HG03280 (cell line): ENCODE measurements at regions not wholly inside any gene's neighbourhood (a gene's known extent, or its start where the extent isn't known, plus 50 kb on each side); places are given as distances from the start of the nearest gene placed in this dataset.

Experiments used
- ATAC-seq: cut with Tn5 transposase; IDR thresholded peaks from one replicate; pipeline ENCODE4 v1.9.1; 2021; ENCODE audit warnings: mild to moderate bottlenecking, moderate library complexity; ENCODE audit not compliant: unreplicated experiment

- no peak for ATAC-seq
Measured at GRCh38 chr12:89117448-89118034, 234.8 kb downstream of the DUSP6 start.

- no peak for ATAC-seq
Measured at GRCh38 chr12:89111964-89112363, 240.3 kb downstream of the DUSP6 start.

- ATAC-seq: no peak
Measured at GRCh38 chr12:89108265-89108664, 244.0 kb downstream of the DUSP6 start.

GRCh38 chr12:89106950-89107349 is 245.4 kb downstream of the DUSP6 start:
- no peak for ATAC-seq

GRCh38 chr12:89105243-89105642 is 247.1 kb downstream of the DUSP6 start:
- ATAC-seq: no peak

GRCh38 chr12:89103831-89104230 is 248.5 kb downstream of the DUSP6 start:
- ATAC-seq: no peak

GRCh38 chr12:89101440-89101839 is 250.9 kb downstream of the DUSP6 start:
- ATAC-seq: no peak

GRCh38 chr12:89098441-89099112 is 253.7 kb downstream of the DUSP6 start:
- no peak for ATAC-seq

GRCh38 chr12:89092297-89092696 is 260.0 kb downstream of the DUSP6 start:
- no peak for ATAC-seq

- no peak for ATAC-seq
Measured at GRCh38 chr12:89091293-89091841, 260.9 kb downstream of the DUSP6 start.

- ATAC-seq: no peak
Measured at GRCh38 chr12:89089264-89089663, 263.0 kb downstream of the DUSP6 start.

- no peak for ATAC-seq
Measured at GRCh38 chr12:89087876-89088275, 264.4 kb downstream of the DUSP6 start.

GRCh38 chr12:89087149-89087825 is 265.0 kb downstream of the DUSP6 start:
- no peak for ATAC-seq

GRCh38 chr12:89085421-89085820 is 266.9 kb downstream of the DUSP6 start:
- ATAC-seq: no peak

- ATAC-seq: no peak
Measured at GRCh38 chr12:89084751-89085150, 267.6 kb downstream of the DUSP6 start.

GRCh38 chr12:89083491-89083890 is 268.8 kb downstream of the DUSP6 start:
- ATAC-seq: no peak

- ATAC-seq: no peak
Measured at GRCh38 chr12:89082370-89082753, 269.9 kb downstream of the DUSP6 start.

GRCh38 chr12:89081719-89082369 is 270.5 kb downstream of the DUSP6 start:
- no peak for ATAC-seq

- no peak for ATAC-seq
Measured at GRCh38 chr12:89080793-89081465, 271.4 kb downstream of the DUSP6 start.

GRCh38 chr12:89075880-89076540 is 276.3 kb downstream of the DUSP6 start:
- no peak for ATAC-seq
